ENCODE measurements at regions not wholly inside any gene's neighbourhood (a gene's known extent, or its start where the extent isn't known, plus 50 kb on each side); places are given as distances from the start of the nearest gene placed in this dataset.

GRCh38 chr16:82226327-82226726 is 56.3 kb upstream of the MPHOSPH6 start:
- TF ChIP-seq CTCF (conservative IDR thresholded peaks at IDR 0.05; ENCODE audit: low read depth, low read length) (no peak), USF2 (IDR thresholded peaks at IDR 0.05; ENCODE audit: low read depth, low read length) (no peak), CHD1 (IDR thresholded peaks at IDR 0.05; ENCODE audit: low read depth, low read length) (no peak), SMC3 (IDR thresholded peaks at IDR 0.05; ENCODE audit: low read depth, low read length) (no peak), POLR2A (IDR thresholded peaks at IDR 0.05; ENCODE audit: low read depth, low read length) (no peak), NFE2L2 (IDR thresholded peaks at IDR 0.05; ENCODE audit: low read depth, low read length) (no peak), CEBPB (IDR thresholded peaks at IDR 0.05; ENCODE audit: low read depth, low read length) (no peak), RFX5 (IDR thresholded peaks at IDR 0.05; ENCODE audit: low read depth, low read length) (no peak), RCOR1 (IDR thresholded peaks at IDR 0.05; ENCODE audit: insufficient replicate concordance, low read length) (no peak), MAFK (IDR thresholded peaks at IDR 0.05; ENCODE audit: low read depth, low read length) (no peak)
